OCI-LY1 (cell line): ENCODE measurements at regions not wholly inside any gene's neighbourhood (a gene's known extent, or its start where the extent isn't known, plus 50 kb on each side); places are given as distances from the start of the nearest gene placed in this dataset.

Experiments used
- CTCF ChIP-seq: fragments of 200-600 bp; sonication (generic), shearing (Covaris generic); IDR thresholded peaks from 2 replicates; pipeline ENCODE4 v1.5.1; 2017; ENCODE audit warnings: mild to moderate bottlenecking, antibody characterized with exemption, low read length, moderate library complexity, mixed read lengths
- EZH2 ChIP-seq: fragments of 200-600 bp; sonication (generic), shearing (Covaris generic); IDR thresholded peaks from 2 replicates; pipeline ENCODE4 v1.8.0; 2017; ENCODE audit warnings: borderline replicate concordance, mixed run types, mild to moderate bottlenecking, antibody characterized with exemption, low read length, moderate library complexity, mixed read lengths

GRCh38 chr2:103986001-103986400, 867.9 kb upstream of the POU3F3 start:
- TF ChIP-seq CTCF (no peak), EZH2 (no peak)
